ENCODE measurements at regions not wholly inside any gene's neighbourhood (a gene's known extent, or its start where the extent isn't known, plus 50 kb on each side); places are given as distances from the start of the nearest gene placed in this dataset.

DNA sequence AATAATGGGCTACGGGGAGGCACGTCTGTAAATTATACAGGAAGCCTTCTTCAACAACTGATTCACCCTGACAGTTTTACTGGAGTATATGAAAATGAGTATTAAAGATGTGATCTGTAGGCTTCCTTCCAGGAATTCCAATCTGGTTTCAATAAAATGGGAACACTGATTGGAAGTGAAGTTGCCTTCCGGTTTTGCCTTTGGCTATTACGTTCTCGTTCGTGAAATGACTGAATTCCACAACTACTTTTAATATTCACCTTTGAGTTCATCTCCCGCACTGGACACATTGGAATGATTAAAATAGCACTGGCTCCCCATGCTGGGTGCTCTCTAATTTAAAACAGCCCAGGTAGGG, 350.1 kb upstream of the MKI67 start:
- Histone ChIP-seq H3K27ac (ENCODE audit: low read depth, low read length, poor library complexity, severe bottlenecking) (no peak overlapping the region), H3K9me3 (ENCODE audit: low read length) (no peaks in the 10 kb centered on the region), H3K79me2 (ENCODE audit: insufficient read depth, low read length) (no peaks in the 10 kb centered on the region), H3K9ac (ENCODE audit: low read length) (no peak overlapping the region), H3K4me2 (ENCODE audit: low read length) (no peak overlapping the region), H3K27me3 (ENCODE audit: insufficient read depth, low read length) (no peaks in the 10 kb centered on the region), H3F3A (ENCODE audit: insufficient read depth, low read length) (no peaks in the 10 kb centered on the region), H3K36me3 (ENCODE audit: insufficient read depth, low read length) (no peaks in the 10 kb centered on the region), H3K4me1 (ENCODE audit: insufficient read depth, low read length, severe bottlenecking) (no peaks in the 10 kb centered on the region), H2AFZ (ENCODE audit: low read length) (no peak overlapping the region), H3K4me3 (ENCODE audit: low read depth, low read length, poor library complexity, severe bottlenecking) (no peak overlapping the region), H3K9me2 (ENCODE audit: low read depth, low read length) (no peaks in the 10 kb centered on the region), H4K20me1 (ENCODE audit: insufficient read depth, low read length) (no peaks in the 10 kb centered on the region)
- no peak for TF ChIP-seq EZH2 (IDR thresholded peaks at IDR 0.05; ENCODE audit: borderline replicate concordance, low read length)
- TF ChIP-seq, protein P1, sequence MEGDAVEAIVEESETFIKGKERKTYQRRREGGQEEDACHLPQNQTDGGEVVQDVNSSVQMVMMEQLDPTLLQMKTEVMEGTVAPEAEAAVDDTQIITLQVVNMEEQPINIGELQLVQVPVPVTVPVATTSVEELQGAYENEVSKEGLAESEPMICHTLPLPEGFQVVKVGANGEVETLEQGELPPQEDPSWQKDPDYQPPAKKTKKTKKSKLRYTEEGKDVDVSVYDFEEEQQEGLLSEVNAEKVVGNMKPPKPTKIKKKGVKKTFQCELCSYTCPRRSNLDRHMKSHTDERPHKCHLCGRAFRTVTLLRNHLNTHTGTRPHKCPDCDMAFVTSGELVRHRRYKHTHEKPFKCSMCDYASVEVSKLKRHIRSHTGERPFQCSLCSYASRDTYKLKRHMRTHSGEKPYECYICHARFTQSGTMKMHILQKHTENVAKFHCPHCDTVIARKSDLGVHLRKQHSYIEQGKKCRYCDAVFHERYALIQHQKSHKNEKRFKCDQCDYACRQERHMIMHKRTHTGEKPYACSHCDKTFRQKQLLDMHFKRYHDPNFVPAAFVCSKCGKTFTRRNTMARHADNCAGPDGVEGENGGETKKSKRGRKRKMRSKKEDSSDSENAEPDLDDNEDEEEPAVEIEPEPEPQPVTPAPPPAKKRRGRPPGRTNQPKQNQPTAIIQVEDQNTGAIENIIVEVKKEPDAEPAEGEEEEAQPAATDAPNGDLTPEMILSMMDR (IDR thresholded peaks at IDR 0.05; ENCODE audit: low read length): no peak

DNA sequence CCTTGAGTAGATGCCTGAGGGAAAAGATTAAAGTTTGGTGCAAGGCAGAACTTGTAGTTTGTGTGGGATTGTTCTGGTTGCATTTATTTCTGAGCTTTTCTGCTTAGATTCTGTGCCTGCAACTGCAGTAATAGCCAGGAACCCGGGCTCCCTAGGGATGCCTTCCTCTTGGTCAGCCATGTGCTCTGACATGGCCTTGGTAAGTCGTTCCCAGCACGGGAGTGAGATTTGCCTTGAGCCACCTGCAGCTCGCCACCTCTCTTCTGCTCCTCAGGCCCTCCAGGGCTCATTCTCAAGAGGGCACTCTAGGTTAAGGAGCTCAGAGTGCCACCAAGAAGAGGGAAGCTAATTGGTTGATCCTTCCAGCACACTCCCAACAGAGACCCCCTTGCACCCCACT, 350.6 kb upstream of the MKI67 start:
- no peaks in the 10 kb centered on the region for H3K9me2 ChIP-seq (ENCODE audit: low read depth, low read length)
- TF ChIP-seq EZH2 (IDR thresholded peaks at IDR 0.05; ENCODE audit: borderline replicate concordance, low read length): no peak
- TF ChIP-seq, protein P1 (IDR thresholded peaks at IDR 0.05; ENCODE audit: low read length): no peak

DNA sequence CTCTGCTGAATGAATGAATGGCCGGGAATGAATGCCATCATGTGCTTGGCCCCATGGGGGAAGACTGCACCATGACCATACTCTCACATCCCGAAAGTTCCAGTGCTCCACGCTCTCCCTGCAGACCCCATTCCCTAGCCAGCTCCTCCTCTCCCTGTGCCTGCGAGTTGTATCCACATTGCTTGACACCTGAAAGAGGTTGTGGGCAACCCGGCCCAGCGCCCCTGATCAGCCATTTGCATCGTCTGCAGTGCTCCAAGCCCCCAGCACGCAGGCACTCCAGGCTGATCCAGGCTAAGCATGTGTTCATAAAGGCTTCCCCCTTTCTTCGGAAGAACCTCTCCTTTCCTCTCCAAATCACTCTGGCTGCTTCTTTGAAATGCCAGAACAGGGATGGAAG, 354.4 kb upstream of the MKI67 start:
- no peak overlapping the region for H3K27ac ChIP-seq (ENCODE audit: low read depth, low read length, poor library complexity, severe bottlenecking)
- H3K9me2 ChIP-seq (ENCODE audit: low read depth, low read length): no peaks in the 10 kb centered on the region
- H2AFZ ChIP-seq (ENCODE audit: low read length): no peak overlapping the region
- H3F3A ChIP-seq (ENCODE audit: insufficient read depth, low read length): no peaks in the 10 kb centered on the region
- no peak overlapping the region for H3K4me3 ChIP-seq (ENCODE audit: low read depth, low read length, poor library complexity, severe bottlenecking)
- no peaks in the 10 kb centered on the region for H3K27me3 ChIP-seq (ENCODE audit: insufficient read depth, low read length)
- no peaks in the 10 kb centered on the region for H3K79me2 ChIP-seq (ENCODE audit: insufficient read depth, low read length)
- no peaks in the 10 kb centered on the region for H3K4me1 ChIP-seq (ENCODE audit: insufficient read depth, low read length, severe bottlenecking)
- H3K4me2 ChIP-seq (ENCODE audit: low read length): no peak overlapping the region
- no peaks in the 10 kb centered on the region for H4K20me1 ChIP-seq (ENCODE audit: insufficient read depth, low read length)
- H3K9me3 ChIP-seq (ENCODE audit: low read length): no peaks in the 10 kb centered on the region
- no peaks in the 10 kb centered on the region for H3K36me3 ChIP-seq (ENCODE audit: insufficient read depth, low read length)
- H3K9ac ChIP-seq (ENCODE audit: low read length): no peak overlapping the region
- TF ChIP-seq EZH2 (IDR thresholded peaks at IDR 0.05; ENCODE audit: borderline replicate concordance, low read length): no peak
- TF ChIP-seq, protein P1 (IDR thresholded peaks at IDR 0.05; ENCODE audit: low read length): no peak

More for the DNA sequence above, 350.6 kb upstream of the MKI67 start:
- Histone ChIP-seq H3K79me2 (ENCODE audit: insufficient read depth, low read length) (no peaks in the 10 kb centered on the region), H3K4me3 (ENCODE audit: low read depth, low read length, poor library complexity, severe bottlenecking) (no peak overlapping the region), H4K20me1 (ENCODE audit: insufficient read depth, low read length) (no peaks in the 10 kb centered on the region), H3K9me3 (ENCODE audit: low read length) (no peaks in the 10 kb centered on the region), H3F3A (ENCODE audit: insufficient read depth, low read length) (no peaks in the 10 kb centered on the region), H3K27me3 (ENCODE audit: insufficient read depth, low read length) (no peaks in the 10 kb centered on the region), H3K9ac (ENCODE audit: low read length) (no peak overlapping the region), H3K4me1 (ENCODE audit: insufficient read depth, low read length, severe bottlenecking) (no peaks in the 10 kb centered on the region), H3K36me3 (ENCODE audit: insufficient read depth, low read length) (no peaks in the 10 kb centered on the region), H2AFZ (ENCODE audit: low read length) (no peak overlapping the region), H3K27ac (ENCODE audit: low read depth, low read length, poor library complexity, severe bottlenecking) (no peak overlapping the region), H3K4me2 (ENCODE audit: low read length) (no peak overlapping the region)
